HFF-Myc (cell line): ENCODE measurements at regions not wholly inside any gene's neighbourhood (a gene's known extent, or its start where the extent isn't known, plus 50 kb on each side); places are given as distances from the start of the nearest gene placed in this dataset.

ENCODE experiments used
- DNase-seq: peaks from one replicate; pipeline ENCODE4 v3.0.0-alpha.2; 2011; ENCODE audit warnings: low read depth; ENCODE audit errors: extremely low read depth
- H3K4me3 ChIP-seq: replicated peaks from 2 replicates; pipeline ENCODE4 v1.5.1; 2011; ENCODE audit warnings: low read depth, mild to moderate bottlenecking, control low read depth, low read length
- TF ChIP-seq, protein P1 (sequence below): IDR thresholded peaks from 2 replicates; pipeline ENCODE4 v1.5.1; 2012; ENCODE audit warnings: mild to moderate bottlenecking, low read depth, low read length, control low read depth; ENCODE audit errors: missing control alignments

DNA sequence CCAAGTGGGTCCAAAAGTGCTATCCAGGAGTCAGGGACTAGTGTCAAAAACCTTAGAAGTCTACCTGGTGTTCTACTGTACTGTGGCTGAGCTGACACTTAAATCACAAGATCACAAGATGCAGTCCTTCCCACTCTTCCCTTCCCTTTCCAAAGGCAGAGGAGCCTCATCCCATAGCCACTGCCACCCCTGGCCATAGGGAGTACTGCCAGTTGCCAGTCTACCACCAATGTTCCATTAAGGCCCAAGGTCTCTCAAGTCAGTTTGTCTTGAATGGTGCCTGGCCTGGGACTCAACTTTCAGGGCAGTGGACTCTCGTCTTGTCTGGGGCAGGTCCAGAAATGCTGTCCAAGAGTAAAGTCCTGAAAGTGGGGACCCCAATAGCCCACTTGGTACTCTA, 585.6 kb downstream of the NUP35 start:
- no peak for DNase-seq
- H3K4me3 ChIP-seq: no peak overlapping the region
- TF ChIP-seq, protein P1, sequence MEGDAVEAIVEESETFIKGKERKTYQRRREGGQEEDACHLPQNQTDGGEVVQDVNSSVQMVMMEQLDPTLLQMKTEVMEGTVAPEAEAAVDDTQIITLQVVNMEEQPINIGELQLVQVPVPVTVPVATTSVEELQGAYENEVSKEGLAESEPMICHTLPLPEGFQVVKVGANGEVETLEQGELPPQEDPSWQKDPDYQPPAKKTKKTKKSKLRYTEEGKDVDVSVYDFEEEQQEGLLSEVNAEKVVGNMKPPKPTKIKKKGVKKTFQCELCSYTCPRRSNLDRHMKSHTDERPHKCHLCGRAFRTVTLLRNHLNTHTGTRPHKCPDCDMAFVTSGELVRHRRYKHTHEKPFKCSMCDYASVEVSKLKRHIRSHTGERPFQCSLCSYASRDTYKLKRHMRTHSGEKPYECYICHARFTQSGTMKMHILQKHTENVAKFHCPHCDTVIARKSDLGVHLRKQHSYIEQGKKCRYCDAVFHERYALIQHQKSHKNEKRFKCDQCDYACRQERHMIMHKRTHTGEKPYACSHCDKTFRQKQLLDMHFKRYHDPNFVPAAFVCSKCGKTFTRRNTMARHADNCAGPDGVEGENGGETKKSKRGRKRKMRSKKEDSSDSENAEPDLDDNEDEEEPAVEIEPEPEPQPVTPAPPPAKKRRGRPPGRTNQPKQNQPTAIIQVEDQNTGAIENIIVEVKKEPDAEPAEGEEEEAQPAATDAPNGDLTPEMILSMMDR: no peak

DNA sequence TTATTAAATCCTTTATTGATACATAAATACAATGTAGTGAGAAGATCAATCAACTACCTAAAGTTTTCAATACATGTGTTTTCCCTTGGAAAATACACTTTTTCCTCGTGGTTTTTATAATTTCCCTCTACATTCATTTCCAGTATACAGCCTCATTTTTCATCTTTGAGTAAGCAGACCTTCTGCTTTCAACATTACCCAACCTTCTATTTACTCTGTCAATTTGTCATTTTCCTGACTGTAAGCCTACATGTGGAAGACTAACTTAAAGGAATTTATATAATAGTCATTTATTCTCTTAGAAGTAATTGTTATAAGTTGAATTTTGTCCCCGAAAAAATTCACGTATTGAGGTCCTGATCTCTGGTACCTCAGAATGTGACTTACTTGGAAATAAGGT, 594.0 kb downstream of the NUP35 start:
- H3K4me3 ChIP-seq: no peak overlapping the region
- TF ChIP-seq, protein P1: no peak
- no peak for DNase-seq

DNA sequence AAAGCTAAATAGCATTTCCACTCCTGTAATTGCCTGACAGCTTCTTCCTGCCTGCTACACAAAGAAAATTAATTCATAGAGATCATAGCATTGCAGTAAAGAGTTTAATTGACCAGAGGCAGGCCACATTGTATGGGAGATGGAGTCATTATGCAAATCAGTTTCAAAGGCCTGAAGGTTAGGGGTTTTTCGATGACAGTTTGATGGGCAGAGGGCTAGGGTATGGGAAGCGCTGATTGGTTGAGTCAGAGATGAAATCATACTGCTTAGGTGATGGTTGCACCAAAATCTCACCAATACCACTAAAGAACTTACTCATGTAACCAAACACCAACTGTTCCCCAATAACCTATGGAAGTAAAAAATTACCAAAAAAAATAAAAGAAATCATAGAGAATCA, 599.0 kb downstream of the NUP35 start:
- no peak overlapping the region for H3K4me3 ChIP-seq
- no peak for DNase-seq
- TF ChIP-seq, protein P1: no peak

DNA sequence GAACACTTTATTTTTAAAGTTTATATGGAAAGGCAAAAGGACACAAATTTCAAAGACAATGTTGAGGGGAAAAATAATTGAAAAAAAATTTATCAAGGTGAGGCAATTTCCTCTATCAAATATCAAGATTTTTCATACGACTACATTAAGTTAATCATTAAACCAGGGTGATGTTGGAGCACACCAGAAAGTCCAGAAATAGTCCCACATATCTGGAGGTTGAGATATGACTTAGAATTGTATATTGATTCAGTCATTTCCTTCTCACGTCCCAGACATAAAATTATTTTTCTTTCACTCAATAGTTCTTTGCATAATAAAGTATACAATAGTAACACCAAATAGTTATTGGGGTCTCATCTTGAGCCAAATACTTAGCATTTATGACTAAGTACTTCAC, 605.1 kb downstream of the NUP35 start:
- no peak for DNase-seq
- TF ChIP-seq, protein P1: no peak
- no peak overlapping the region for H3K4me3 ChIP-seq

DNA sequence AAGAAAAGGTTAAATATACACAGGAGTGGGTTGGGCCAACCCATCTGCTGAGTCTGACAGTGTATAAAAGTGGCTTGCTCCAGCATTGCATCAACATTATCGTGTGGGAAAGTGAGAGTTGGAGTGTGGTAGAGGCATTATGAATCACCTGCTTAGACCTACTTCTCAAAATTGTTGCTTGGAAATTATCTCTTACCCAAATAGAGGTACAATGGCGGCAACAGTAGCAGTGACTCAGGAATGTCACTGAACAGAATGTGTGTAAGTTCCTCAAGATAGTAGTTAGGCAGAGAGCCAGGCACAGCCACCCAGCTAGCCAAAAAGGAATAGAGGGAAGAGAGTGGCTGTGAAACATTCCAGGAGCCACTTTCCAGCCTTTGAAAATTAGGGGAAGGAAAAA, 616.0 kb downstream of the NUP35 start:
- no peak overlapping the region for H3K4me3 ChIP-seq
- DNase-seq: no peak
- TF ChIP-seq, protein P1: no peak

DNA sequence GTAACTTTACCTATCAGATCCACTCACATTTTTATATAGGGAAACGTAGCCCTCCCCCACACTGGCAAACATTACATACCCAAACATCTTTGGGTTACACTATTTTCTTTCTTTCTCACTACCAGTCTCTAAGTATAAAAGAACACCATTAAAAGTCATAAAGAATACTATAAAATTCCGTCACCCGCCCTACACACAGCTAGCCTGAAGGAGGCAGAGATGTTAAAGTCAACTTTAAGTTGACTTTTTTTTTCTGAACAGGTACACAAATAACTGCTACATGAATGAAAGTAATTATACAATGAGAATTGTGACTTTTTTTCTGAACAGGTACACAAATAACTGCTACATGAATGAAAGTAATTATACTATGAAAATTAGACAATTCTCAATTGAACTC, 628.3 kb downstream of the NUP35 start:
- H3K4me3 ChIP-seq: no peak overlapping the region
- TF ChIP-seq, protein P1: no peak
- no peak for DNase-seq

DNA sequence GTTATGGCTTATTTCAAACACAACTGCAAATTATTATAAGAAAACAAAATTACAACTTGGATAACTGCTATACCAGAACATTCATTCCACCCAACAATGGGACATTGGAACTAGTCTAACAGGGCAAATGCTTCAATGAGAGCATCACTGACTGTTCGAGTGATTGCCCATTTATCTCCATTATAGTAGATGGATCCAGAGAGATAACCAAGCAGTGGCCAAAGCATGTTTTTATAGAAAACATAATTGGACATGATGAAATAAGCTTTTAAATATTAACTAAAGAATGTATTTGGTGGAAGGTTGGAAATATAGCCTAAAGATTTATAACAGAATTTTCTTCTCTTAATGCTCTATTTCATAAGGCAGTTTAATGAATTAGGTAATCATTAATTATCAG, 634.8 kb downstream of the NUP35 start:
- no peak overlapping the region for H3K4me3 ChIP-seq
- TF ChIP-seq, protein P1: no peak
- DNase-seq: no peak
